KMS-11 (cell line): ENCODE measurements at regions not wholly inside any gene's neighbourhood (a gene's known extent, or its start where the extent isn't known, plus 50 kb on each side); places are given as distances from the start of the nearest gene placed in this dataset.

Experiments
- H2AFZ ChIP-seq: fragments of 200-600 bp; sonication (generic); 2 replicates; pipeline ENCODE4 v1.6.1; 2016; ENCODE audit warnings: antibody characterized with exemption, mixed run types, low read depth
- H3K27ac ChIP-seq: fragments of 200-600 bp; sonication (generic); 2 replicates; pipeline ENCODE4 v1.6.1; 2016; ENCODE audit warnings: mild to moderate bottlenecking, mixed run types
- H3K27me3 ChIP-seq: fragments of 200-600 bp; sonication (generic); 2 replicates; pipeline ENCODE4 v1.6.1; 2017; ENCODE audit warnings: mild to moderate bottlenecking, low read depth, mixed run types, moderate library complexity; ENCODE audit not compliant: insufficient read depth
- H3K36me3 ChIP-seq: fragments of 200-600 bp; sonication (generic); 2 replicates; pipeline ENCODE4 v1.6.1; 2017; ENCODE audit warnings: mild to moderate bottlenecking, mixed run types; ENCODE audit not compliant: insufficient read depth
- H3K4me1 ChIP-seq: fragments of 200-600 bp; sonication (generic); 2 replicates; pipeline ENCODE4 v1.6.1; 2016; ENCODE audit warnings: mild to moderate bottlenecking, low read depth, mixed run types; ENCODE audit not compliant: poor library complexity, severe bottlenecking
- H3K4me2 ChIP-seq: fragments of 200-600 bp; sonication (generic); 2 replicates; pipeline ENCODE4 v1.7.0; 2016; ENCODE audit warnings: mild to moderate bottlenecking, mixed run types
- H3K4me3 ChIP-seq: fragments of 200-600 bp; sonication (generic); IDR thresholded peaks from 2 replicates; pipeline ENCODE4 v1.6.1; 2017; ENCODE audit warnings: low read depth, low read length, mixed read lengths; ENCODE audit not compliant: insufficient read depth
- H3K79me2 ChIP-seq: fragments of 200-600 bp; sonication (generic); 2 replicates; pipeline ENCODE4 v1.6.1; 2016; ENCODE audit warnings: low read depth, mixed run types; ENCODE audit not compliant: insufficient read depth
- H3K9ac ChIP-seq: fragments of 200-600 bp; sonication (generic); 2 replicates; pipeline ENCODE4 v1.6.1; 2016; ENCODE audit warnings: mild to moderate bottlenecking, mixed run types
- H4K20me1 ChIP-seq: fragments of 200-600 bp; sonication (generic); 2 replicates; pipeline ENCODE4 v1.6.1; 2016; ENCODE audit warnings: mild to moderate bottlenecking, mixed run types; ENCODE audit not compliant: insufficient read depth
- TF ChIP-seq, protein P1 (sequence below): fragments of 200-600 bp; sonication (generic); conservative IDR thresholded peaks from 2 replicates; pipeline ENCODE4 v1.6.1; 2017; ENCODE audit warnings: low read depth, mild to moderate bottlenecking, antibody characterized with exemption, low read length, moderate library complexity, mixed read lengths

DNA sequence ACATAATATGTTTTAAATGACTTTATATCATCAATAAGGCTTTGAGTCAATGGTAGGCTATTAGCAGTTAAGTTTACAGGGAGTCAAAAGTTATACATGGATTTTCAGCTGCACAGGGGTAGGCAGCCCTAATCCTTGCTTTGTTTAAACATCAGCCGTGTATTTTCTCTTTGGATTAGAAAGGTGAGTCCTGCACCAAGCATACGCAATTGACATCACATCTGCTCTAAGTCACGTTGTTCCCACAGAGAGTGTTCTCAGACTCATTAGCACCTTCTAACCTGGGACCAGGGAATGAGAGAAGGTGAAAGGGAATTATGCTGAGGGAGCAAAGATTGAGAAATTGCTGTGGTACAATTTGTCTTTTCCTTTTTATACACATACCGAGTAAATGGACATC, 148.6 kb upstream of the ZNF804B start:
- Histone ChIP-seq H2AFZ (no peak overlapping the region), H3K4me1 (no peaks in the 10 kb centered on the region), H4K20me1 (no peaks in the 10 kb centered on the region), H3K79me2 (no peaks in the 10 kb centered on the region), H3K4me3 (no peak overlapping the region), H3K9ac (no peak overlapping the region), H3K36me3 (no peaks in the 10 kb centered on the region), H3K4me2 (no peak overlapping the region), H3K27ac (no peak overlapping the region), H3K27me3 (no peaks in the 10 kb centered on the region)
- TF ChIP-seq, protein P1, sequence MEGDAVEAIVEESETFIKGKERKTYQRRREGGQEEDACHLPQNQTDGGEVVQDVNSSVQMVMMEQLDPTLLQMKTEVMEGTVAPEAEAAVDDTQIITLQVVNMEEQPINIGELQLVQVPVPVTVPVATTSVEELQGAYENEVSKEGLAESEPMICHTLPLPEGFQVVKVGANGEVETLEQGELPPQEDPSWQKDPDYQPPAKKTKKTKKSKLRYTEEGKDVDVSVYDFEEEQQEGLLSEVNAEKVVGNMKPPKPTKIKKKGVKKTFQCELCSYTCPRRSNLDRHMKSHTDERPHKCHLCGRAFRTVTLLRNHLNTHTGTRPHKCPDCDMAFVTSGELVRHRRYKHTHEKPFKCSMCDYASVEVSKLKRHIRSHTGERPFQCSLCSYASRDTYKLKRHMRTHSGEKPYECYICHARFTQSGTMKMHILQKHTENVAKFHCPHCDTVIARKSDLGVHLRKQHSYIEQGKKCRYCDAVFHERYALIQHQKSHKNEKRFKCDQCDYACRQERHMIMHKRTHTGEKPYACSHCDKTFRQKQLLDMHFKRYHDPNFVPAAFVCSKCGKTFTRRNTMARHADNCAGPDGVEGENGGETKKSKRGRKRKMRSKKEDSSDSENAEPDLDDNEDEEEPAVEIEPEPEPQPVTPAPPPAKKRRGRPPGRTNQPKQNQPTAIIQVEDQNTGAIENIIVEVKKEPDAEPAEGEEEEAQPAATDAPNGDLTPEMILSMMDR: no peak

DNA sequence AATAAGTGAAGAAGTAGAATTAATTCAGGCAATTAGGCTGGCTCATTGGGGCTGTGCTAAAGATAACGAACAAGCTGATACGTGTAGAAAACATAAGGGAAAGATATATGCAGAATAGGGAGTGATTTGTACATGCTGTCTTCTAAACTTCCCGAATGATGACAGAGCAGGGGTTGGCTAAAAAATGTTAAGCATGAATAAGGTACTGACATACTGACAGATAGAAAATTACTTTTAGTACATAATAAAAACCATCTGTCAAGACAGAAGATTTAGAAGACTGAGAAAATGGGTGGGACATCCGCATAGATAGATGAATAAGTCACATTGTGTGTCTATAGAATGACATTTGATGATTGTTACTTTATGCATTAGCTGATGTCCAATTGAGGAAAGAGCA, 158.8 kb upstream of the ZNF804B start:
- Histone ChIP-seq H3K36me3 (no peaks in the 10 kb centered on the region), H3K9ac (no peak overlapping the region), H3K4me2 (no peak overlapping the region), H2AFZ (no peak overlapping the region), H3K79me2 (no peaks in the 10 kb centered on the region), H3K4me1 (no peaks in the 10 kb centered on the region), H3K4me3 (no peak overlapping the region), H4K20me1 (no peaks in the 10 kb centered on the region), H3K27ac (no peak overlapping the region), H3K27me3 (no peaks in the 10 kb centered on the region)
- TF ChIP-seq, protein P1: no peak

DNA sequence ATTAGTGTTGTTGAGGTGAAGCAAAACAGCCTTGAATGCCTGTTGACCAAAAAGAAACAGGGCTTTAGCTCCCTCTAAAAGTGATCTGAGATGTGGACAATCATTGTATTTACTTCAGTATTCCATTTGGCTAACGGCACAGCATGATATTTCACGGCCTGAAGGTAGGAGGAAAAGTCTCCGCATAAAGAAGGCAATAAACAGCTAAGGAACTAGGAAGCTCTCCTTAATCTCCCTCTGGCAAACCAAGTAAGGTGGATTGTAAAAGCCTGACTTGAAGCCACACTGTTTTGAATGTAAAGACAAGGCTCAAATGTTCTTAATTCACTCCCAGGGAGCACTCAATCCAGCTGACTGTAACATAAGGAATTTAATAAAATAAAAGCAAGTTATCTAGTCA, 160.0 kb upstream of the ZNF804B start:
- no peak overlapping the region for H3K9ac ChIP-seq
- H3K27ac ChIP-seq: no peak overlapping the region
- H3K36me3 ChIP-seq: no peaks in the 10 kb centered on the region
- H3K27me3 ChIP-seq: no peaks in the 10 kb centered on the region
- no peak overlapping the region for H2AFZ ChIP-seq
- TF ChIP-seq, protein P1: no peak
- no peaks in the 10 kb centered on the region for H3K4me1 ChIP-seq
- no peak overlapping the region for H3K4me2 ChIP-seq
- H3K79me2 ChIP-seq: no peaks in the 10 kb centered on the region
- no peak overlapping the region for H3K4me3 ChIP-seq
- no peaks in the 10 kb centered on the region for H4K20me1 ChIP-seq

DNA sequence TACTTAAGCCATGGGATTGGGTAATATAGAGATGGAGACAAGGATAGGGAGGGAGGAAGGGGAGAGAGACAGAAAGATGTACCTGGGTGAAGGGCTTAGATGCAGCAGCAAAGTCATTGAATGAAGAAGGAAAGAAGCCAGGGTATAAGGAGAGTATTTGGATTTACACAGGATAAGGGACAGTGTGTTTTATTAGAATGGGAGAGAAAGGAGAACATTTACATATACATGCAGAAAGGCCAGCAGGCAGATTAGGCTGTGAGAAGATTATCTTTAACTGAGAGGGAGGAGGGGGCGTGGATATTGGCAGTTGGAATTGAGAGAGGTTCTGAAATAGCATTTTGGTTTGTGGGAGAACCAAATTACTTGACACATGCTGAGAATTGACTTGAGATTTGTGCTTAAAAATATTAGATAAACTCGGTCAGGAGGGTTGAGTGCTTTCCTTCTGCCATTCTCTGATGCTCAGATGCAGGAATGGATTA, 161.5 kb upstream of the ZNF804B start:
- TF ChIP-seq, protein P1: no peak
- Histone ChIP-seq H3K36me3 (no peaks in the 10 kb centered on the region), H3K27ac (no peak overlapping the region), H3K9ac (no peak overlapping the region), H3K4me1 (no peaks in the 10 kb centered on the region), H3K4me3 (no peak overlapping the region), H4K20me1 (no peaks in the 10 kb centered on the region), H3K79me2 (no peaks in the 10 kb centered on the region), H2AFZ (no peak overlapping the region), H3K27me3 (no peaks in the 10 kb centered on the region), H3K4me2 (no peak overlapping the region)

DNA sequence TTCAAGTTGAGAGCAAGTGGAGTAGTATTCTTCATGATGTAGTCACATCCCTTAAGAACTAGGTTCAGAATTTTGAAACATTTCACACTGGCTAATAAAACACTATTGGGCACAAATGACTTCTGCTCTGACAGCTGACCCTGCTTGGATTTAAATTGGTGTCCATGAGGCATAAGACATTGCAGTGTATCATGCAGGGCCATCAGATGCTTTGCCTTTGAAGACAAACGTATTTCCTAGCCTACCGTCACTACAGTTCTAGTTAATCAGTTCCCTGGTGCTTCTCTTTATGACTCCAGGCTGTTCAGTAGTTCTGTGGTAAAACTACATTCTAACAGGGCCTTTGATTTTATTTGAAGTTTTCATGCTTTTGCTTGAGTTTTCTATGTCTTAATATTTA, 168.5 kb upstream of the ZNF804B start:
- TF ChIP-seq, protein P1: no peak
- Histone ChIP-seq H2AFZ (no peak overlapping the region), H3K4me2 (no peak overlapping the region), H4K20me1 (no peaks in the 10 kb centered on the region), H3K9ac (no peak overlapping the region), H3K79me2 (no peaks in the 10 kb centered on the region), H3K27ac (no peak overlapping the region), H3K4me1 (no peaks in the 10 kb centered on the region), H3K36me3 (no peaks in the 10 kb centered on the region), H3K27me3 (no peaks in the 10 kb centered on the region), H3K4me3 (no peak overlapping the region)
